ENCODE measurements at regions not wholly inside any gene's neighbourhood (a gene's known extent, or its start where the extent isn't known, plus 50 kb on each side); places are given as distances from the start of the nearest gene placed in this dataset.

DNA sequence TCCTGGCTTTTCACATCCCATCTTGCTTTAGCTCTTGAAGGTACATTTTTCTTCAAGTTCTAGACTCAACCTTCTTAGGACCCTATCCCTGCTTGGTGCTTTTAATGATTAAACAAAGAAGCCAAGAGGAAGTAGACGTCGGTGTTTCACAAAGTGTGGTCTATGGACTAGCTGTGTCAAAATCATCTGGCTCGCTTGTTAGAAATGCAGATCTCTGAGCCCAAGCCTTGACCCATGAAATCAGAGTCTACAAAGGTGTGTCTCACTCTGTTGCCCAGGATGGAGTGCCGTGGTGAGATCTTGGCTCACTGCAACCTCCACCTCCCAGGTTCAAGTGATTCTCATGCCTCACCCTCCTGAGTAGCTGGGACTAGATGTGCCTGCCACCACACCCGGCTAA, 295.5 kb upstream of the KAZN start:
- no peak for DNase-seq (ENCODE audit: low spot score)

DNA sequence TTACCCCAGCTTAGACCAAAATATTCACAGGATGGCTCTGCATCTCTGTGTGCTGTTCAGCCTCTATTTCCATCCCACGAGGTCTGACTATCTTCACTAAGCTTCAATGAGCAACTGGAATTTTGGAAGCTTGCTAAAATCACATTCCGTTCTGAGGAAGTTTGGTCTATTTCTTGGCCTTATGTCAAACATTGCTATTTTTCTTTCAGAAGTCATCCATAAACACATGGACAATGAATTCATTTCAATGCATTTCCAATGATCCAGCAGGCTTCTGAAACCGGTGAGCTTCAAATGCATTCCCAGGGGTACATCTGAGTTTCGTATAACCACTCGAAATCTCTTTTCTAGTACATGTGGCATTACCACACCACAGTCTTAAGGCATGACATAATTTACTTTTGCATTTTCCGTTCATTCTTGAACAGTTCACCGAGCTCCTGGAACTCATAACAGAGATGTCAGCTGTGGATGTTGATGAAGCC, 294.1 kb upstream of the KAZN start:
- DNase-seq (ENCODE audit: low spot score) = peak; percentile 11

DNA sequence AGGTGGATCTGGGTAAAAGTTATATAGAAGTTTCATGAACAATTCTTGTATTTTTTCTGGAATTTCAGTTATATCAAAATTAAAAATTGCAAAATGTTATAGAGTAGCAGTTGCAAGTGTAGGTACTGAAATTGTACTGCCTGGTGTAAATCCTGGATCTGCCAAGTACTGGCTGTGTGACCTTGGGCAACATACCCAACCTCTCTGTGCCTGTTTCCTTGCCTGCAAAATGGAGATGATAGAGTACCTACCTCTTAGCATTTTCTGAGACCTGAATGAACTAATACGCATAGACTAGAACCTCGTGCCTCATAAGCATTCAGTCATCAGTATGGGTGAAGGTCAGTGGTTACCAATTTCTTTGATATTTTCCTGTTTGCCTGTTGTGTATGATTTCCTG, 290.0 kb upstream of the KAZN start:
- no peak for DNase-seq (ENCODE audit: low spot score)

DNA sequence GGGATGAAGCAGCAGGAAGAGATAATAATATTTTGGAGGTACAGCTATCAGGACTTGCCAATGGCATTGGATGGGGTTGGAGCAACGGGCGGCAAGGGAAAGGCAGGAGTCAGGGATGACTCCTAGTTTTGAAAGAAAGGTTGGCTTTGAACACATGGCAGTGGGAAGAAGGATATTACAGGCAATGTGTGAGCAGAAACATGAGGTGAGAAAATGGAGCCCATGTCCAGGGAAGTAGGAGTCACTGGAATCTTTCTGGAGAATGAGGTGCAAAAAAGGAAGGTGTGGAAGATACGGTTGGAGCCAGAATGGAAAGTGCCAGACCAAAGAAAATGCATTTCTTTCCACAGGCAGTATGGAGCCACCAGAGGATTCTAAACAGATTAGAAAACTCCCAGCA, 288.5 kb upstream of the KAZN start:
- DNase-seq (ENCODE audit: low spot score) = no peak

DNA sequence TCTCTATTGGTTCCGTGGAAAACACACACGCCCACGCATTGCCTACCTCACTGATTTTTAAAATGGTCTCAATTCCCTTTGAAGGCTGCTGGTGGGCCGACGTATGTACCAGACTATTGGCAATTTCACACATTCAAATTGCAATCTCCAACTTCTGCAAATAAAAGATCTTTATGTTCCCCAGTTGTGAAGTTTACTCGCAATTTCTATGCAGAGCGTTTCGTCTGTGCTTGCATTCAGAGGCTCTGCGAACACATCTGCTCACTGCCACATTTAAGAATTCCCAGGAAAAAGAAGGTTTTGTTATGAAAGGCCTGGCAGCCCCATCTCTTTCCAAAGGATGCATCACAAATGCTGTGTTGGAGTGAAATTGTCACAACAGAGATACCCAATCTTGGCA, 288.0 kb upstream of the KAZN start:
- DNase-seq (ENCODE audit: low spot score) = no peak

DNA sequence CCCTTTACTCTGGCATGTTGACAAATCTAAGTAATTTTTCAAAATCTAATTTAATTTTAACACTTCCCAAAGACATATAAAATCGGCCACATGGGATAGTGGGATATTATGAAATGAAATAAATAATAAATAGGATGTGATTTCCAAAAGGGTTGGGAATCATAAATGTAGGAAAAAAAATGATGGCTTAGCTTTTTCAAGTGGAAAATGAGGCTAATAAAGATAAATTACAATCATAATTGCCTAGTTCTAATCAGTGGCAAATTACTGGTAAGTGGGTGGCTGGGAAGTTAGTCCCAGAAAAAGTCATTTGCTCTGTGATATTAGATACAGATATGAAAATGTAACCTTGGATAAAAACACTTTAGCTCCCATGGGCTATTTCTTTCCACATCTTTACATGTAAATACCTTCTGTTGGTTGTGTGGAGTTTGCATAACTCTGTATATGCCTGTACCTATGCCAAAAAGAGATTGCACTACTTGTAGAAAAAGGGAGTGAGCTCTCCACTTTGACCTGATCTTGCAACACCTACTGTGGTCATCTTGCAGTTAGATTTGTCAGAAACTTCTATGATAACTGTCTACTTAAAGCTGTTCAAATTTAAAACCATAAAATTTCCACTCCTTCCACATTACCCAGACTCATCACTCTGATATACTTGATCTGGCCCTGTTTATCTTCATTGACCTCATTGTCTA, 284.6 kb upstream of the KAZN start:
- DNase-seq (ENCODE audit: low spot score) = no peak

DNA sequence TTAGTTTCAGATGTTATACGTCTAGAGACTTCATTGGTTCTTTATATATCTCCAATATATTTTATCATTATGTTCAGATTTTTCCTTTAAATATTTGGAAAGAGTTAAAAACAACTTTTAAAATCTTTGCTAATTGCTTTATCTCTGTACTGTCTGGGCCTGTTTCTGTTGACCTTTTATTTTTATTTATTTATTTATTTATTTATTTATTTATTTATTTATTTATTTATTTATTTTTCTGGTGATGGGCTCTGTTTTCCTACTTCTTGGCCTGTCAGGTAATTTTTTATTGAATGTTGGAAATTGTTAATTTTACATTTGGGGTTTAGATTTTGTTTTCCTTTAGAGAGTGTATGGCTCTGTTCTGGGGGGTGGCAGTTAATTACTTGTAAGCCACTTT, 279.7 kb upstream of the KAZN start:
- no peak for DNase-seq (ENCODE audit: low spot score)

DNA sequence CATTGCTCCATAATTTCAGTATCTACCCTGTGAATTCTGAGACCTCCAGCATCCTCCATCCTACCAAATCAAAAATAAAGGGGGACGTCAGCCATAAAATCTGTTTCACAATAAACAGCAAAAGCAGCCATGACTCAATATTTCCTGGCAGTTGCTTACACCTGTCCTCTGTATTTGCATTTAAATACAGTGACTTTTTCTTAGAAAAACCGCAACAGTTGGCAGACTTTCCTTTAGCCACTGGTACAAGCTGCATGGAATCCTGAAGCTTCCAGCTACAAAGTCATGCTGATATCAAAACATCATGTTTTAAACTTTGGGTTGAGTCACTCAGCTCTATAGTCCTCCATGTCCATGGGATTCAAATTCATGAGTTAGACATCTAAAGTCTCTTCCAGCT, 278.0 kb upstream of the KAZN start:
- DNase-seq (ENCODE audit: low spot score) = peak; percentile 30

DNA sequence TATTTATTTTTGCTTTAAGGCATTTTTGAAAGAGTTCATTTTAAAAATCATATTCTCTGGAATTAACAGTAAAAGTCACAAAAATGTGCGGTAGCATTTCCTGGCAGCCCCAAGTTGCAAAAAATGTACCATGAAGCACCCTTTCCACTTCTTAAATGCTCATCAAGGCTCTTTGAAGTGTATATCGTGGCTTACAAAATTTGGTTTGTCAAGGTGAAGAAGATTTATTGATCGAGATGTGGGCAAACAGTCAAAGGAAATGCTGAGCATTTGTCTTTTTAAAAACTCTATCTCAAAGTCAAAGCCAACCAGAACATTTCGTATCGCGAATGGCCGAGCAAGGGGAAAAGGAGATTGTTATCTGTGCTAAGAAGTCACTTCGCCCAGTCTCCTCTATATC, 277.5 kb upstream of the KAZN start:
- no peak for DNase-seq (ENCODE audit: low spot score)

DNA sequence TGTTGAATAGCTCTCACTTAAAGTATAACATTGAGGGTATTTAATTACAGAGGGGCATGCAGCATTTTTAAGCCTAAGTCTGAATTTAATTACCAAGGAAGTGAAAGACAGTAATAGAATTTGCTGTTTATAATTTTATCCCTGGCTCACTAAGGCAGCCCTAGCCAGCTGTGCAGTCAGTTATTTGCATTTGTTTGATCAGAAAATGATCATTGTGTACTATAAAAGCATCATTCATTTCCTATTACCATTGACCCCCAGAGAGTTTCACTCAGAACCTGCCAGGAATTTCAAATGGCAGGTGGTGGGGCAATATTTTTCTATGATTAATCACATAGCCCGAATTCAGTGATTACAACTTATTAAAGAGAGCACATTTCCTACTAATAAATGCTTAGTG, 277.1 kb upstream of the KAZN start:
- no peak for DNase-seq (ENCODE audit: low spot score)

DNA sequence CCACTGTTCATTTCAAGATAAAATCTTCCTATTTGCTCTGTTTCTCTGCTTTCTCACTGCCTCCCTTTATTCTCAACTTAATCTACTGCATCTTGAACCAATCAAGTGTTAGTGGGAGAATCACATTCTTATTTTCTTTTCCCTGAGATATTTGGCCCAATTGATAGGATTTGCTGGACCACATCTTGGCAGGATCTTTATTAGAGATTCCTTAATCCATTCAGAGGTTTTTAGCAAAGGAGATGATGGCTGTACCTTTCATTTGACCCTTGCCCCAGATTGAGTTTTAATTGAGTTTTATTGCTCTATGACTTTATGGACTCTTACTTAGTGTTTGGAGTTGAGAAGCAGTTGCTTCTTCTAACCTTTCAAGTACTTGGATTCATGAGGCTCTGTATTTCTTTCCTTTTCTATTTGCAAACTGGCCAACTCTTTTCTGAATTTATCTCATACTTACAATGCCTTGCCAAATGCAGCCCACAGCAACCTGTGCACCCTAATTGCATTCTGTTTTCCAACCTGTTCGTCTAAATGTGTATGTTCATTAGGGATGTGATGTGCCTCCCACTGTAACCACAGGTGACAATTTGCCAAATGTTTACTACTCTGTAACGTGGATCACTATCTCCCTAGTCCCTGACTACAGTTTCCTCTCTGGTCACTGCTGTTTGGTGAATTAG, 274.8 kb upstream of the KAZN start:
- DNase-seq (ENCODE audit: low spot score) = no peak

DNA sequence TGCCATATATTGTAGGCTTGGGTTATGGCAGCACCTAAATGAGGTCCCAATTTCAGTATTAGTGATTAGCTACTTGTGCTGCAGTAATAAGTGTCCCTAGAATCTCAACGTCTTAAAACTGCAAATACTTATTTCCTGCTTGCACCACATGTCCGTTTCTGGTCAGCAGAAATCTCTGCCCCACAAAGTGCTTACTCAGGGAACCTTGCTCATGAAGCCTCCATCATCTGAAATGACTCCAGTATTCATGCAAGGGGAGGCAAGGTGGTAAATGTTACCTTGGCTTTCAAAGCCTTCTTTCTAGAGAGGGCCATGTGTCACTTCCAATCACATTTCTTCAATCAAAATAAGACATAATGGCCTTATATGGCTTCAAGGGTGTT, 274.2 kb upstream of the KAZN start:
- no peak for DNase-seq (ENCODE audit: low spot score)

DNA sequence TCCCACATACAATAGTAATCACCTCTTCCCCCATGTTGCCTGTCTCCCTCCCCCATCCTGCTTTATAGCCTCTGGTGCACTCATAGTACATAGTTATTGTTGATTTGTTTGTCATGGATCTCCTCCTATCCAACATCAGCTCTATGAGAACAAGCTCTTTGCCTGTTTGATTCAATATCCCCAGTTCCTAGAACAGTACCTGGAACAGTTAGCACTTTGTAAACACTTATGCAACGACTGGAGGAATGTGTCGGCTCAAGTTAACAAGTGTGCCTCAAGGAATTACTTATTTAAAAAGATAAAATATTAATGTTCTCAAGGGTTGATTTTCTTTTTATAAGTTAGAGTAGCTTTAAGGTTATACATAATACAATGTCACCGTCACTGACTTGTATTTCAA, 271.6 kb upstream of the KAZN start:
- no peak for DNase-seq (ENCODE audit: low spot score)

DNA sequence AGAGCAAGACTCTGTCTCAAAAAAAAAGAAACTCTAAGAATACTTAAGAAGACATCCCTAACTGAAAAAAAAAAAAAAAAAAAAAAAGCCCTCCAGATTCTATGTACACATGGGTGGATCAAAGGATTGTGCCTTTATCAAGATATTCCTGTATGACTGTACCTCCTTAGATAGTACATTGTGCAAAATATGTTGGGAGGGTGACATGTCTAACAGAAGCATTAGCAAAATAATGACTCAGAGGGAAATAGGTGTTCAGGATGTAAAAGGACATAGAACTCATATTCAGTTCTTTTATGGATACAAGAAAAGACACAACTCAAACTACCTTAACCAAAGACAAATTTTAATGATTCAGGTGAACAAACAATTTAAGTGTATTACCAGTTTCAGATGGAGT, 269.8 kb upstream of the KAZN start:
- DNase-seq (ENCODE audit: low spot score) = no peak

DNA sequence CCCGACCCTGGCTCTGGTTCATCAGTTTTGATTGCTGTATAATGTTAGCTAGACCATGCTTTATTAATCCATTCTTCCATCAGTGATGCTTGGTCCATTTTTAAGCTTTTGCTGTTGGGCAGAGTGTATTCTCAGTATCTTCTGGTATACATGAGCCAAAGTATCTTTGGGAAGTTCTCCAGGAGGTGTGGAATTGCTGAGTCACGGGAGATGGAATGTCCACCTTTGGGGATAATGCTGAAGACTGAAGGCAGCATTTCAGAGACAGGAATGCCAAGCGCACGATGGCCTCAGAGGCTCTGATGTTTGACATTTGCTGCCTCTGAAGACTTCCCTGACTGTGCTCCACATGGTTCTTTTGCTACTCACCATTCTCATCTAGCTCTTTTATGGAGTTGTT, 266.3 kb upstream of the KAZN start:
- no peak for DNase-seq (ENCODE audit: low spot score)

DNA sequence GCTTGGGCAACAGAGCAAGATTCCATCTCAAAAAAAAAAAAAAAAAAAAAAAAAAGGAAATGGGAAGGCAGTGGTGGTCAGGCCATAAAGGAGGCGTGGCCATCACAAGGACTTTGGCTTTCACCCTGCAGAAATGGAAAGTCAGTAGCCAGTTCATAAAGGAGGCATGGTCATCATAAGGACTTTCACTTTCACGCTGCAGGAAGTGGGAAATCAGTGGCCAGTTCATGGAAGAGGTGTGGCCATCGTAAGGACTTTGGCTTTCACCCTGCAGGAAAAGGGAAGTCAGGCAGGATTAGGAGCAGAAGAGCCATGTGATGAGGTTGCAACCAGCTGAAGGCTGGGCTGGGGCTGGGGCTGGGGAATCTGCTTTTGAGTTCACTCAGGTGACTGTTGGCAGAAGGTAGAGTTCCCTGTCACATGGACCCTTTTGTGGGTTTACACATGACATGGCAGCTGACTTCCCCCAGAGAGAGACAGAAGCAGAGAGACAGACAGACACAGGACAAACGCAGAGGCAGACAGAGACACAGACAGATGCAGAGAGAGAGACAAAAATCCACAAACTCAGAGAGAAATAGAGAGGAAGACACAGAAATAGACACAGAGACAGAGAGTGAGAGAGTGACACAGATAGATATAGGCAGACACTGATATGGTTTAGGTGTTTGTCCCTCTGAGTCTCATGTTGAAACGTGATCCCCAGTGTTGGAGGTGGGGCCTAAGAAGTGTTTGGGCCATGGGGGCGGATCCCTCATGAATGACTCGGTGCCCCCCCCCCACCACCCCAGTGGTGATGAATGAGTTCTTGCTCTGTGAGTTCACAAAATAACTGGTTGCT, 263.9 kb upstream of the KAZN start:
- no peak for DNase-seq (ENCODE audit: low spot score)

DNA sequence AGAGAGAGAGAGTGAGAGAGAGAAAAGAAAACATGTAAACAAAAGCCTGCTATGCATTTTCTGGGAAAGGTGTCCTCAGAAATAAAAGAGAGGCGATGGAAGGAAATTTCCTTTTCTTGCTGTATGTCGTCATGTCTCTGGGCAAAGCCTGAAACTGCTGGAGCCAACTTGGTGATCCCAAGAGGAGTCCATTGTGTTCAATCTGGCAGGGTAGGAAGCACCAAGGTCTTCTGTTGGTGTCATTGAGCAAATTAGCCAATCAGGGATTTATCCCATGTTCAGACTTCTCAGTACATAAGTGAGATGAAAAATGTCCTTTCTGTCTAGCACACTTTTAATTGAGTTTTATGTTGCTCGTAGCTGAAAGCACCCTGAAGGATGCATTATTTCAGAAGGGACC, 260.0 kb upstream of the KAZN start:
- no peak for DNase-seq (ENCODE audit: low spot score)

DNA sequence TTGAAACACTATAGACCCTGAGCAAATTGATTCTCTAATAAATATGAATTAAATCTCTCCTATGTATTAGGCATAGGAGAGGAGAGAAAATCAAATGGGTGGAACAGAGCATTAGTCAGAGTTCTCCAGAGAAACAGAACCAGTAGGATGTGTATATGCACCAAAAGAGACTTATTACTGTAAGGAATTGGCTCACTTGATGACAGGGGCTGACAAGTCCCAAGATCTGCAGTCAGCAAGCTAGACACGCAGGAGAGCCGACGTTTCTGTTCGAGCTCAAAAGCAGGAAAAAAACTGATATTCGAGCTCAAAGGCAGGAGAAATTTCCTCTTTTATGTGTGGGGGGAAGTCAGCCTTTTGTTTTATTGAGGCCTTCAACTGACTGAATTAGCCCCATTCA, 259.2 kb upstream of the KAZN start:
- no peak for DNase-seq (ENCODE audit: low spot score)

DNA sequence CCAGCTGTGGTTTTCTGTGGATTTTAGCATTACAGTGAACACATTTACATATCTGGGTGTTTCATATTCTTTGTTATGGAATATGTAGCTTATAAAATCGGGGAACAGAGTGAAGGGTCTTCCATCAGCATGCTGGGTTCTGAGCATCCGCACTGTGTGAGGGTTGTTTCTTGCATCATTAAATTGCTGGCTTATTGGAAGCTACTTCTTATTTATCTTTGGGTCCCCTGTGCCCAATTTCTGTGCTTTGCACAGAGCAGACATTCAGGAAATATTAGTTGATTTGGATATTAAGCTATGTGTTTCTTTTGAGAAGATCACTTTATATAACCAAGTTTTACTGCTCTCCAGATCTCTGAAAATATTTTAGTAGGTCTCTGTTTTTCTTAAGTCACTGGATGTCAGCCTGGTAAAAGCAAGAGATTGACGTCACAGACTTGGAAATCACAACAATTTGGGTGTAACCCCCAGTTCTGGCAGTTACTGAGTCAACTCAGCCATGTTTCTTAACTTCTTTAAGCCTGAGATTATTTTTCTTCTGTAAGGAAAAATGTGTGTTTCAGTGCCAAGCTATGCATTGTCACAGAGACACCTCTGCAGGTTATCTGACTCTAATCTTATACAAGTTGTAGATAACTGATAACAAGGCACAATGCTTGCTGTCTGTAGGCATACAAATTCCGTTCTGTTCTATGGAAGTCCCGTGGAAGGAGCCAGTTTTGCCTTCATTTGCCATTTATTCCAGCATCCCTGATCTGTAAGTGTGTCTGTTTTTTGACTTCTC, 258.3 kb upstream of the KAZN start:
- DNase-seq (ENCODE audit: low spot score) = no peak

DNA sequence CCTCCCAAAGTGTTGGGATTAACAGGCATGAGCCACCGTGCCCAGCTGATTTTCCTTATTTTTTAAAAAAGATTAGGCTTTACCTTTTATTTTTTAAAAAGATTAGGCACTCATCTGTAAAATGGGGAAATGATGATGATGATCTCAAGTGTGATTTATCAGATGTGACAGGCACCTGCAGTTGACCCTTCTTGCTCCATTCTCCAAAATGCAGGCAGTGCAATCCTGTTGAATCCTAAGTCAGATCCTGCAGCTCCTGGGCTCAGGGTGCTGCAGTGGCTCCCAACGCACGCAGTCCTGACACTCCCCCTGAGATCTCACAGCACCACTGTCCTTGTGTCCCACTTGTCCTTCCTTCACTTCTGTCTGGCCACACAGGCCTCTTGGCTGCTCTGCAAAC, 257.3 kb upstream of the KAZN start:
- no peak for DNase-seq (ENCODE audit: low spot score)

DNA sequence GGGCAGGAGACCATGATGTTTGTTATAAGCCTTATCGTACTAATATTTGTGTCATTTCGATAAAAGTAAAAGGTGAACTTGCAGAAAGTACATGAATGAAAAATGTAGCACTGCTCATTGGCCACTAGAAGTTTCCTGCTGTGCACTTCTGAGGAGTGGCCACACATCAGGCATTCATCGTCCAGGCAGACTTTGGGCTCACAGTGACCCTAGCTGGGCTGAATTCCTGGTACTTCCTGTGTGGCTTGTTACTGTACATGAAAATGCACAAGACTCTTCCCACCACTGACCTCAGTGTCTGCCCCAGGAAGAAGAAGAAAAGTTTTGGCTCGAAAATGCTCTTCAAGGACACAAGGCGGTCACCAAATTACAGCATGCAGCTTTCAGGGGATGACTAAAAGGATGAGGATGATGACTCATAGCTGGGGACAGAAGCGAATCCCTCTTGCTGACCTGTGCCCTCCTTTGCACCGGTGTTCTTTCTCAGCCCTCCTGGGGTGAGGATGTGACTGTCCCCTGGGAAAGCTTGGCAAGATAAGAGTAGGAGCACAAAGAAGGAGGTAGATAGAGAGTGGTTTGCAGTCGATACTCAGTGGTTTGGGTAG, 252.4 kb upstream of the KAZN start:
- DNase-seq (ENCODE audit: low spot score) = no peak

DNA sequence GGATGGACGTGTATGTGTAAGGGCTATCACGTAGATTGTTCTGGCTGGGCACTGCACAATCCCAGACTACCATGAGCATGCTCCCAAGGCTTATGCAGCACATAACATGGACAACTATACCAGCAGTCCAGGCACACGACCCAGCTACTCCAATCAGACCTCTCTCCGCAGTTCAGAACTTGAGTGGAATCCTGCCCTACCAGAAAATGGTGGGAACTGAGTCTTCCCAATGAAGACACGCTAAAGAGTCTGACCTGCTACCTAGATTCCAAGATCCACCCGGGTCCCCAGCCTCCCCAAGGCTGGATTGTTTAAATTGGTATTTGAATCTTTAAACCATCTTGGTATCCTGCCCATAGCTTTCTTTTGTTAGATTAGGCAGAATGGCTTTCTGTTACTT, 251.3 kb upstream of the KAZN start:
- DNase-seq (ENCODE audit: low spot score) = no peak
